ENCODE measurements at regions not wholly inside any gene's neighbourhood (a gene's known extent, or its start where the extent isn't known, plus 50 kb on each side); places are given as distances from the start of the nearest gene placed in this dataset.
"Not testable (repeated sequence)": the region's sequence is repeated elsewhere in the genome, so short reads cannot be mapped to it uniquely, and the experiment has no call there.

DNA sequence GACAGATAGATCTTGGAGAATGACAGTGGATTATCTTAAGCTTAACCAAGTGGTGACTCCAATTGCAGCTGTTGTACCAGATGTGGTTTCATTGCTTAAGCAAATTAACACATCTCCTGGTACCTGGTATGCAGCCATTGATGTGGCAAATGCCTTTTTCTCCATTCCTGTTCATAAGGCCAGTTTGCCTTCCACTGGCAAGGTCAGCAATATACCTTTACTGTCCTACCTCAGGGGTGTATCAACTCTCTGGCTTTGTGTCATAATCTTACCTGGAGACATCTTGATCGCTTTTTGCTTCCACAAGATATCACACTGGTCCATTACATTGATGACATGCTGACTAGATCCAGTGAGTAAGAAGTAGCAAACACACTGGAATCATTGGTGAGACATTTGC, 86.3 kb upstream of the RANBP6 start:
- H3K27ac ChIP-seq (ENCODE audit: extremely low read depth, low read depth, low read length); DNase-seq (ENCODE audit: extremely low read depth in 1 of 4, low spot score in 3 of 4); H3K4me2 ChIP-seq (ENCODE audit: insufficient read depth, low read length); BruUV-seq (replicated peaks); FAIRE-seq; H3K9me3 ChIP-seq (replicated peaks; ENCODE audit: control insufficient read depth, insufficient read depth, low read depth, low read length); H3K4me3 ChIP-seq; H3K79me2 ChIP-seq (ENCODE audit: control insufficient read depth, insufficient read depth, low read length); POLR2A ChIA-PET; in situ Hi-C loops (cut with MboI); H2AFZ ChIP-seq (ENCODE audit: low read depth, low read length); H3K9ac ChIP-seq (ENCODE audit: insufficient read depth in 1 of 2, low read depth in 2 of 2, low read length in 2 of 2); H4K20me1 ChIP-seq (replicated peaks; ENCODE audit: control insufficient read depth, insufficient read depth, low read length); H3K4me1 ChIP-seq (replicated peaks in 1 of 2; ENCODE audit: control insufficient read depth in 2 of 2, insufficient read depth in 2 of 2, low read length in 2 of 2); H3K27me3 ChIP-seq (ENCODE audit: control insufficient read depth in 2 of 2, insufficient read depth in 2 of 2, low read length in 2 of 2); ATAC-seq; intact Hi-C loops (cut with micrococcal nuclease); H3K9me1 ChIP-seq (ENCODE audit: control insufficient read depth, insufficient read depth, low read length); H3K36me3 ChIP-seq (ENCODE audit: control insufficient read depth, insufficient read depth, low read length); CTCF ChIA-PET (ENCODE audit: low intra/inter-chr PET ratio): not testable (repeated sequence)
- WGBS (ENCODE audit: insufficient coverage, low coverage, missing lambda C conversion rate) = 0% methylated on average over 1 of the region's 1 CpG

DNA sequence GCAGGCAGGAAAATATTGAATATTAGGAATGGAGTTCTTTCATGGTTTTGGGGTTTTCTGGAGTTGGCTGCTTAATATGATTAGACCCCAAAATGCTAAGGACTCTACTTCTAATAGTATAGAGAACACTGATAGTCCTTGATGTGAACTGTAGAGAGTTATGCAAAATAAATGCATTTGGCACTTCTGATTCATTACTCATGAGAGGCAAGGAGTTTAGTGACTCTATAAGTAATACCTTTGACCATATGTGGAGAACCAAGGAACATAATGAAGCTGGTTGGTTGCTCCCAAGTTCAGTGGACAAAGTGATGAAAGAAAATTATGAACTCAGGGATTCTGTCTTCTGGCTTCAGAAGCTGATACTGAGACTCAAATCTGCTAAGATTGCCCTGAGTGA, 83.9 kb upstream of the RANBP6 start:
- H3K9ac ChIP-seq (ENCODE audit: insufficient read depth in 1 of 2, low read depth in 2 of 2, low read length in 2 of 2); H2AFZ ChIP-seq (ENCODE audit: low read depth, low read length); ATAC-seq; H4K20me1 ChIP-seq (replicated peaks; ENCODE audit: control insufficient read depth, insufficient read depth, low read length); in situ Hi-C loops (cut with MboI); FAIRE-seq; H3K27ac ChIP-seq (ENCODE audit: extremely low read depth, low read depth, low read length); CTCF ChIA-PET (ENCODE audit: low intra/inter-chr PET ratio); H3K9me3 ChIP-seq (replicated peaks; ENCODE audit: control insufficient read depth, insufficient read depth, low read depth, low read length); H3K4me3 ChIP-seq; intact Hi-C loops (cut with micrococcal nuclease); DNase-seq (ENCODE audit: extremely low read depth in 1 of 4, low spot score in 3 of 4); BruUV-seq (replicated peaks); H3K4me1 ChIP-seq (replicated peaks in 1 of 2; ENCODE audit: control insufficient read depth in 2 of 2, insufficient read depth in 2 of 2, low read length in 2 of 2); H3K4me2 ChIP-seq (ENCODE audit: insufficient read depth, low read length); H3K36me3 ChIP-seq (ENCODE audit: control insufficient read depth, insufficient read depth, low read length); POLR2A ChIA-PET; H3K27me3 ChIP-seq (ENCODE audit: control insufficient read depth in 2 of 2, insufficient read depth in 2 of 2, low read length in 2 of 2); H3K79me2 ChIP-seq (ENCODE audit: control insufficient read depth, insufficient read depth, low read length); H3K9me1 ChIP-seq (ENCODE audit: control insufficient read depth, insufficient read depth, low read length): not testable (repeated sequence)
